BE2C (cell line): ENCODE measurements at regions not wholly inside any gene's neighbourhood (a gene's known extent, or its start where the extent isn't known, plus 50 kb on each side); places are given as distances from the start of the nearest gene placed in this dataset.

ENCODE experiments used
- DNase-seq: peaks from one replicate; pipeline ENCODE4 v3.0.0-alpha.2; 2020
- H3K27me3 ChIP-seq: fragments of 250-450 bp; sonication (Bioruptor Pico); 2 replicates; pipeline ENCODE4 v1.5.1; 2020; ENCODE audit warnings: mild to moderate bottlenecking
- H3K36me3 ChIP-seq: fragments of 250-450 bp; sonication (Bioruptor Pico); 2 replicates; pipeline ENCODE4 v1.5.1; 2020; ENCODE audit warnings: mild to moderate bottlenecking
- H3K4me1 ChIP-seq: fragments of 250-450 bp; sonication (Bioruptor Pico); 2 replicates; pipeline ENCODE4 v1.5.1; 2020
- H3K4me3 ChIP-seq: 2 replicates; pipeline ENCODE4 v1.5.1; 2011; ENCODE audit warnings: low read depth, low read length
- H3K9me3 ChIP-seq: fragments of 250-450 bp; sonication (Bioruptor Pico); 2 replicates; pipeline ENCODE4 v1.5.1; 2020
- TF ChIP-seq, protein P1 (sequence below): IDR thresholded peaks from 2 replicates; pipeline ENCODE4 v1.5.1; 2012; ENCODE audit warnings: mild to moderate bottlenecking, low read depth, low read length

DNA sequence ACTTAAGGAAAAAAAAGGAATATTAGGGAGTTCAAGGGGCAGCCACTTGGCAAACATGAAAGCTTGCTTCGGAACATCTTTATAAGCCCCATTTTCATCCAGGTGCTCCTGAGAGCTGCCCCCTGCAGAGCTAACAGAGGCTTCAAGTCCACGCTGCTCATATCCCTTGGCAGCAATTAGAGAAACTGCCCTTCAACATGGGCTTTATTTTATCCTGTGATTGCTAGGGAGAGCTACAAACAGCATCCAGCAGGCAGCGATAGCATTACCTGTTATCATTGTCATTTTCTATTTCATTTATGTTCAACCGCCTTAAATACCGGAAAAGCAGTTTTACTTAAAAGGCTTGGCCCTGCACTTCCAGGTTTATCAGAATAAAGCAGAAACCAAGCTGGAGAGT lies 68.4 kb upstream of the MCTP2 start:
- Histone ChIP-seq H3K27me3 (no peaks in the 10 kb centered on the region), H3K4me3 (no peak overlapping the region), H3K36me3 (no peaks in the 10 kb centered on the region), H3K9me3 (no peaks in the 10 kb centered on the region), H3K4me1 (no peaks in the 10 kb centered on the region)
- TF ChIP-seq, protein P1, sequence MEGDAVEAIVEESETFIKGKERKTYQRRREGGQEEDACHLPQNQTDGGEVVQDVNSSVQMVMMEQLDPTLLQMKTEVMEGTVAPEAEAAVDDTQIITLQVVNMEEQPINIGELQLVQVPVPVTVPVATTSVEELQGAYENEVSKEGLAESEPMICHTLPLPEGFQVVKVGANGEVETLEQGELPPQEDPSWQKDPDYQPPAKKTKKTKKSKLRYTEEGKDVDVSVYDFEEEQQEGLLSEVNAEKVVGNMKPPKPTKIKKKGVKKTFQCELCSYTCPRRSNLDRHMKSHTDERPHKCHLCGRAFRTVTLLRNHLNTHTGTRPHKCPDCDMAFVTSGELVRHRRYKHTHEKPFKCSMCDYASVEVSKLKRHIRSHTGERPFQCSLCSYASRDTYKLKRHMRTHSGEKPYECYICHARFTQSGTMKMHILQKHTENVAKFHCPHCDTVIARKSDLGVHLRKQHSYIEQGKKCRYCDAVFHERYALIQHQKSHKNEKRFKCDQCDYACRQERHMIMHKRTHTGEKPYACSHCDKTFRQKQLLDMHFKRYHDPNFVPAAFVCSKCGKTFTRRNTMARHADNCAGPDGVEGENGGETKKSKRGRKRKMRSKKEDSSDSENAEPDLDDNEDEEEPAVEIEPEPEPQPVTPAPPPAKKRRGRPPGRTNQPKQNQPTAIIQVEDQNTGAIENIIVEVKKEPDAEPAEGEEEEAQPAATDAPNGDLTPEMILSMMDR = no peak
- DNase-seq = no peak

DNA sequence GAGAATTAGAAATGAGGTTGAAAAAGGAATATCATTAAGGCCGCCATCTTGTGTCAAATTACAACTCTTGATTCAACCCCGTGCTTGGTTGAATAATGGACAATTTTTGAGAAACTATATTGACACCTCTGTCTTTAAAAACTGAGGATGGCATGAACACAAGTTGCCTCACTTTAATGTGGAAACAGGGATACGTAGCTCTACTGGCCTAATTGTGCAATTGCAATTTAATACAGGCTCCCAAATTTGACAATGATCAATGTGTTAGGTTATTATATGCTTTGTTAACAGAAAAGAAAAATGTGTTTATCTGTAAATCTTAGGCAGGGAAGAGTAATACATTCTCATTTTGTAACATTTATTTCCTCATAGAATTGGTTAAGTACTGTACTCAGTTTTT lies 77.1 kb upstream of the MCTP2 start:
- TF ChIP-seq, protein P1 = peak; percentile 32; the same call in 1 of the 2 replicates
- Histone ChIP-seq H3K4me3 (no peak overlapping the region), H3K4me1 (no peaks in the 10 kb centered on the region), H3K27me3 (no peaks in the 10 kb centered on the region), H3K9me3 (no peaks in the 10 kb centered on the region), H3K36me3 (no peaks in the 10 kb centered on the region)
- no peak for DNase-seq

DNA sequence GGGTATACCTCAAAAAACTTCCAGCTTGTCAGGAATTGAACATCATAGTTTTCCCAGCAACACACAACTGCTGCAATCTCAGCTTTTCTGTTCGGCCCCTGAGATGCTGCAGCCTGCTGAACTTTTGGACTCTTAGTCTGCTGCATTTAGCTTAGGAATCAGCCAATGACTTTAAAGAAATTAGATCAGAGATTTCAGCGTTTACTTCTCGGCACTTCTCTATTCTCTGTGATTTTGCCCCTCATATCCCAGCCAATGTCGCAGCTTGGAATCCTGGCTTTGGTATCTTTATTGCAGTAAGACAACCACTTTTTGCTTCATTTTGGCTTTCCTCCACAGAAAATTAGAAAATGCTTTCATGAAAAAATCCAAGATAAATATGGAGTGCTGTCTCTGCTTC lies 86.3 kb upstream of the MCTP2 start:
- no peaks in the 10 kb centered on the region for H3K36me3 ChIP-seq
- H3K9me3 ChIP-seq = no peaks in the 10 kb centered on the region
- no peak for DNase-seq
- no peaks in the 10 kb centered on the region for H3K4me1 ChIP-seq
- TF ChIP-seq, protein P1 = no peak
- no peaks in the 10 kb centered on the region for H3K27me3 ChIP-seq
- no peak overlapping the region for H3K4me3 ChIP-seq

DNA sequence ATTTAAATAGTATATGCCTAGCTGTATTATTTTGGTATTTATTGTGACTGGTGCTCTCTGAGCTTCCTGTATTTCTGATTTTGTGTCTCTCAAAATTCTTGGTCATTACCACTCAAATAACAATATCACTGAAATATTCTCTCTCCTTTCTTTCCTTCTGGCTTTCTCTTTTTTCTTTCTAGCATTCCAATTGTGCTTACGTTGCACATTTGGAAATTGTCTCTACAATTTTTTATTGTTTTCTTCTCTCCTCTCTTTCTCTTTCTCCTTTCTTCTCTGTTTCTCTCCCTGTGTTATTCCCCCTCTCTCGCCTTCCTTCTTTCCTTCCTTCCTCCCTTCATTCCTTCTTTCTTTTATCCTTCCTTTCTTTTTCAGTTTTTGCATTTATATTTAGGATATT lies 89.6 kb upstream of the MCTP2 start:
- no peak for DNase-seq
- Histone ChIP-seq H3K27me3 (peaks cover 15% of the 10 kb centered on the region), H3K9me3 (no peaks in the 10 kb centered on the region), H3K4me1 (no peaks in the 10 kb centered on the region), H3K4me3 (no peak overlapping the region), H3K36me3 (no peaks in the 10 kb centered on the region)
- TF ChIP-seq, protein P1 = no peak

DNA sequence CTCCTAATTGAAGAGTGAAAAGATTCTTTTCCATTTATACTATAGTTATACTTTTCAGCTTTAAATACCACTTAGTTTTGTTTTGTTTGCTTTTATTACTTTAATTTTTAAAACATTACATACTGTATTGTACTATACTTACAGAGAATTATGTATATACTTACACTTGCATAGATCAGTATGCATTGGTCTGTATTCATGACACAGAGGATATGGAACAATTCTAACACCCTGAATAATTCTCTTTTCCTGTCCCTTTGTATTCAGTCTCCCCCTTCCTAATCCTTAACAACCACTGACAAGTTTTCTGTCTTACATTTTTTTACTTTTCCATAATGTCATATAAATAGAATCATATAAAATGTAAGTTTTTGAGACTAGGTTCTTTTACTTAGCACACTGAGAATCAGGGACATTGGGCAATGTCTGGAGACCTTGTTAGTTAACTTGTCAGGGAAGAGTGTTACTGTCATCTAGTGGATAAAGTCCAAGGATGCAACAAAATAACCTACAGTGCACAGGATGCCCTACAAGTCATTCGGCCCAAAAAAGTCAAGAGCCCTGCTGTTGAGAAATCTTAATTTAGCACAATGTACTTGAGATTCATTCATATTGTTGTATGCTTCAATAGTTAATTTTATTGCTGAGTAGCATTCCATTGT lies 95.7 kb upstream of the MCTP2 start:
- TF ChIP-seq, protein P1 = peak; percentile 61
- H3K4me1 ChIP-seq = no peaks in the 10 kb centered on the region
- no peak overlapping the region for H3K4me3 ChIP-seq
- H3K27me3 ChIP-seq = peaks cover 19% of the 10 kb centered on the region
- no peaks in the 10 kb centered on the region for H3K9me3 ChIP-seq
- DNase-seq = no peak
- no peaks in the 10 kb centered on the region for H3K36me3 ChIP-seq

DNA sequence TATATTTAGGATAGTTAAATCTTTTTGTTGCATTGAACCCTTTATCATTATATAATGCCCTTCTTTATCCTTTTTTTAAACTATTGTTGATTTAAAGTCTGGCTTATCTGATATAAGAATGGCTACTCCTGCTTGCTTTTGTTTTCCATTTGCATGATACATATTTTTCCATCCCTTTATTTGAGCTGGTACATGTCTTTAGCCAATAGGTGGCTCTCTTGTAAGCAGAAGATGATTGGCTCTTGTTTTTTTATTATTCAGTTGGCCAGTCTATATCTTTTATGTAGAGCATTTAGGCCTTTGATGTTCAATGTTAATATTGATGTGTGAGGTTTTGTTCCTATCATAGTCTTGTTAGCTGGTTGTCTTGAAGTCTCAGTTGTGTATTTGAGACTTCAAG lies 99.5 kb upstream of the MCTP2 start:
- H3K27me3 ChIP-seq = peaks cover 4% of the 10 kb centered on the region; the same call in 1 of the 2 replicates
- H3K9me3 ChIP-seq = no peaks in the 10 kb centered on the region
- no peaks in the 10 kb centered on the region for H3K36me3 ChIP-seq
- no peak for DNase-seq
- TF ChIP-seq, protein P1 = no peak
- no peaks in the 10 kb centered on the region for H3K4me1 ChIP-seq
- no peak overlapping the region for H3K4me3 ChIP-seq
